HG03064 (cell line): ENCODE measurements at regions not wholly inside any gene's neighbourhood (a gene's known extent, or its start where the extent isn't known, plus 50 kb on each side); places are given as distances from the start of the nearest gene placed in this dataset.
A peak's percentile ranks its signal among the peaks of the same experiment; 100 is the strongest.

Experiments used
- ATAC-seq: cut with Tn5 transposase; IDR thresholded peaks from one replicate; pipeline ENCODE4 v1.9.1; 2021; ENCODE audit warnings: low read depth; ENCODE audit not compliant: unreplicated experiment

GRCh38 chr20:39424962-39425678 is 463.0 kb downstream of the DHX35 start:
- no peak for ATAC-seq

- ATAC-seq, result no peak
Observed at GRCh38 chr20:39421571-39422105, 459.5 kb downstream of the DHX35 start.

- no peak for ATAC-seq
Observed at GRCh38 chr20:39412091-39412490, 449.9 kb downstream of the DHX35 start.

GRCh38 chr20:39399463-39399862 is 437.3 kb downstream of the DHX35 start:
- ATAC-seq, result no peak

- ATAC-seq, result no peak
Observed at GRCh38 chr20:39398656-39399055, 436.5 kb downstream of the DHX35 start.

GRCh38 chr20:39397646-39398045 is 435.5 kb downstream of the DHX35 start:
- no peak for ATAC-seq

GRCh38 chr20:39395478-39396291 is 433.5 kb downstream of the DHX35 start:
- no peak for ATAC-seq

GRCh38 chr20:39394461-39394860 is 432.3 kb downstream of the DHX35 start:
- no peak for ATAC-seq

- no peak for ATAC-seq
Observed at GRCh38 chr20:39390186-39390585, 428.0 kb downstream of the DHX35 start.

- no peak for ATAC-seq
Observed at GRCh38 chr20:39381595-39381994, 419.5 kb downstream of the DHX35 start.

- ATAC-seq, result no peak
Observed at GRCh38 chr20:39378776-39379175, 416.6 kb downstream of the DHX35 start.

GRCh38 chr20:39376788-39377187 is 414.6 kb downstream of the DHX35 start:
- no peak for ATAC-seq

GRCh38 chr20:39364320-39364719 is 402.2 kb downstream of the DHX35 start:
- no peak for ATAC-seq

- no peak for ATAC-seq
Observed at GRCh38 chr20:39359981-39360620, 398.0 kb downstream of the DHX35 start.

GRCh38 chr20:39358052-39358451 is 395.9 kb downstream of the DHX35 start:
- no peak for ATAC-seq

GRCh38 chr20:39356908-39357307 is 394.8 kb downstream of the DHX35 start:
- no peak for ATAC-seq

- ATAC-seq, result no peak
Observed at GRCh38 chr20:39349240-39349639, 387.1 kb downstream of the DHX35 start.

- ATAC-seq, result no peak
Observed at GRCh38 chr20:39347626-39348025, 385.5 kb downstream of the DHX35 start.

GRCh38 chr20:39342463-39342862 is 380.3 kb downstream of the DHX35 start:
- no peak for ATAC-seq

- peak; percentile 97 for ATAC-seq
Observed at GRCh38 chr20:39338469-39339376, 376.6 kb downstream of the DHX35 start.
